Neuron (in vitro differentiated cells): ENCODE measurements at regions not wholly inside any gene's neighbourhood (a gene's known extent, or its start where the extent isn't known, plus 50 kb on each side); places are given as distances from the start of the nearest gene placed in this dataset.
"Not testable (repeated sequence)": the region's sequence is repeated elsewhere in the genome, so short reads cannot be mapped to it uniquely, and the experiment has no call there.

Source experiments
- H2AFZ ChIP-seq: one replicate; pipeline ENCODE4 v1.6.1; 2013; ENCODE audit warnings: low read depth, mild to moderate bottlenecking, inconsistent platforms, low read length, moderate library complexity
- H3K27me3 ChIP-seq: one replicate; pipeline ENCODE4 v1.6.1; 2013; ENCODE audit warnings: low read length; ENCODE audit not compliant: insufficient read depth
- H3K36me3 ChIP-seq: one replicate; pipeline ENCODE4 v1.6.1; 2013; ENCODE audit warnings: low read length; ENCODE audit not compliant: insufficient read depth
- H3K4me1 ChIP-seq: one replicate; pipeline ENCODE4 v1.6.1; 2013; ENCODE audit warnings: low read length; ENCODE audit not compliant: insufficient read depth
- H3K4me3 ChIP-seq: 2 replicates; pipeline ENCODE4 v1.5.1; 2013; ENCODE audit warnings: mild to moderate bottlenecking, low read length, moderate library complexity
- H3K9me3 ChIP-seq: one replicate; pipeline ENCODE4 v1.6.1; 2013; ENCODE audit warnings: low read length

- Histone ChIP-seq H3K4me1 (no peaks in the 10 kb centered on the region), H3K36me3 (no peaks in the 10 kb centered on the region), H2AFZ (no peak overlapping the region), H3K27me3 (no peaks in the 10 kb centered on the region), H3K4me3 (no peak overlapping the region), H3K9me3 (no peaks in the 10 kb centered on the region)
These were observed 244.9 kb downstream of the SEMA3D start for GRCh38 chr7:84941936-84942335.

- Histone ChIP-seq H2AFZ (no peak overlapping the region), H3K4me3 (no peak overlapping the region), H3K9me3 (no peaks in the 10 kb centered on the region), H3K36me3 (no peaks in the 10 kb centered on the region), H3K27me3 (no peaks in the 10 kb centered on the region), H3K4me1 (no peaks in the 10 kb centered on the region)
These were observed 245.6 kb downstream of the SEMA3D start for GRCh38 chr7:84941291-84941690.

GRCh38 chr7:84939888-84940287, 247.0 kb downstream of the SEMA3D start:
- Histone ChIP-seq H3K4me1 (no peaks in the 10 kb centered on the region), H3K36me3 (no peaks in the 10 kb centered on the region), H3K4me3 (no peak overlapping the region), H2AFZ (no peak overlapping the region), H3K27me3 (no peaks in the 10 kb centered on the region), H3K9me3 (no peaks in the 10 kb centered on the region)

GRCh38 chr7:84939442-84939841, 247.4 kb downstream of the SEMA3D start:
- H3K9me3 ChIP-seq, result no peaks in the 10 kb centered on the region
- H3K27me3 ChIP-seq, result no peaks in the 10 kb centered on the region
- H3K36me3 ChIP-seq, result no peaks in the 10 kb centered on the region
- H2AFZ ChIP-seq, result no peak overlapping the region
- H3K4me1 ChIP-seq, result no peaks in the 10 kb centered on the region
- no peak overlapping the region for H3K4me3 ChIP-seq

GRCh38 chr7:84924353-84924752, 262.5 kb downstream of the SEMA3D start:
- H3K36me3 ChIP-seq, result no peaks in the 10 kb centered on the region
- H3K9me3 ChIP-seq, result peaks cover 2% of the 10 kb centered on the region
- no peaks in the 10 kb centered on the region for H3K27me3 ChIP-seq
- no peak overlapping the region for H3K4me3 ChIP-seq
- H3K4me1 ChIP-seq, result no peaks in the 10 kb centered on the region
- H2AFZ ChIP-seq, result no peak overlapping the region

GRCh38 chr7:84923348-84923747, 263.5 kb downstream of the SEMA3D start:
- Histone ChIP-seq H2AFZ (no peak overlapping the region), H3K9me3 (peaks cover 2% of the 10 kb centered on the region), H3K4me3 (no peak overlapping the region), H3K36me3 (no peaks in the 10 kb centered on the region), H3K4me1 (no peaks in the 10 kb centered on the region), H3K27me3 (no peaks in the 10 kb centered on the region)

- Histone ChIP-seq H3K4me3 (no peak overlapping the region), H2AFZ (no peak overlapping the region), H3K27me3 (no peaks in the 10 kb centered on the region), H3K36me3 (no peaks in the 10 kb centered on the region), H3K4me1 (peaks cover 1% of the 10 kb centered on the region), H3K9me3 (peaks cover 2% of the 10 kb centered on the region)
These were observed 265.7 kb downstream of the SEMA3D start for GRCh38 chr7:84921154-84921553.

- not testable (repeated sequence) for H2AFZ ChIP-seq, H3K4me3 ChIP-seq, H3K4me1 ChIP-seq, H3K27me3 ChIP-seq, H3K9me3 ChIP-seq, H3K36me3 ChIP-seq
These were observed 269.9 kb downstream of the SEMA3D start for GRCh38 chr7:84916973-84917372.

- H3K9me3 ChIP-seq, result peaks cover 2% of the 10 kb centered on the region
- H3K4me1 ChIP-seq, result peaks cover 2% of the 10 kb centered on the region
- H3K36me3 ChIP-seq, result no peaks in the 10 kb centered on the region
- no peaks in the 10 kb centered on the region for H3K27me3 ChIP-seq
- H2AFZ ChIP-seq, result no peak overlapping the region
- H3K4me3 ChIP-seq, result no peak overlapping the region
These were observed 270.7 kb downstream of the SEMA3D start for GRCh38 chr7:84916161-84916560.

GRCh38 chr7:84914598-84914997, 272.3 kb downstream of the SEMA3D start:
- H2AFZ ChIP-seq, result no peak overlapping the region
- no peaks in the 10 kb centered on the region for H3K27me3 ChIP-seq
- no peaks in the 10 kb centered on the region for H3K9me3 ChIP-seq
- H3K4me3 ChIP-seq, result no peak overlapping the region
- no peaks in the 10 kb centered on the region for H3K36me3 ChIP-seq
- peaks cover 2% of the 10 kb centered on the region for H3K4me1 ChIP-seq

- Histone ChIP-seq H3K27me3 (no peaks in the 10 kb centered on the region), H3K9me3 (no peaks in the 10 kb centered on the region), H3K4me1 (peaks cover 2% of the 10 kb centered on the region), H3K36me3 (no peaks in the 10 kb centered on the region), H2AFZ (no peak overlapping the region), H3K4me3 (no peak overlapping the region)
These were observed 273.1 kb downstream of the SEMA3D start for GRCh38 chr7:84913731-84914130.

- Histone ChIP-seq H3K36me3 (no peaks in the 10 kb centered on the region), H2AFZ (no peak overlapping the region), H3K27me3 (no peaks in the 10 kb centered on the region), H3K4me3 (no peak overlapping the region), H3K9me3 (no peaks in the 10 kb centered on the region), H3K4me1 (peaks cover 2% of the 10 kb centered on the region)
These were observed 273.7 kb downstream of the SEMA3D start for GRCh38 chr7:84912993-84913635.

- H3K27me3 ChIP-seq, result no peaks in the 10 kb centered on the region
- no peaks in the 10 kb centered on the region for H3K36me3 ChIP-seq
- H3K9me3 ChIP-seq, result no peaks in the 10 kb centered on the region
- H3K4me1 ChIP-seq, result peaks cover 2% of the 10 kb centered on the region
- no peak overlapping the region for H2AFZ ChIP-seq
- H3K4me3 ChIP-seq, result no peak overlapping the region
These were observed 274.3 kb downstream of the SEMA3D start for GRCh38 chr7:84912537-84912936.

- H3K36me3 ChIP-seq, result no peaks in the 10 kb centered on the region
- no peaks in the 10 kb centered on the region for H3K9me3 ChIP-seq
- no peak overlapping the region for H3K4me3 ChIP-seq
- H2AFZ ChIP-seq, result no peak overlapping the region
- no peaks in the 10 kb centered on the region for H3K27me3 ChIP-seq
- H3K4me1 ChIP-seq, result peaks cover 2% of the 10 kb centered on the region
These were observed 274.8 kb downstream of the SEMA3D start for GRCh38 chr7:84912018-84912417.
